Brain microvascular endothelial cell (primary cell): ENCODE measurements at regions not wholly inside any gene's neighbourhood (a gene's known extent, or its start where the extent isn't known, plus 50 kb on each side); places are given as distances from the start of the nearest gene placed in this dataset.

Source experiments
- DNase-seq: peaks from one replicate; pipeline ENCODE4 v3.0.0-alpha.2; 2020
- H3K27ac ChIP-seq: fragments of 250-450 bp; sonication (Bioruptor Pico); 2 replicates; pipeline ENCODE4 v1.5.1; 2020; ENCODE audit warnings: mild to moderate bottlenecking, moderate library complexity
- H3K27me3 ChIP-seq: fragments of 250-450 bp; sonication (Bioruptor Pico); replicated peaks from 2 replicates; pipeline ENCODE4 v1.5.1; 2020; ENCODE audit warnings: mild to moderate bottlenecking
- H3K36me3 ChIP-seq: fragments of 250-450 bp; sonication (Bioruptor Pico); replicated peaks from 2 replicates; pipeline ENCODE4 v1.5.1; 2020; ENCODE audit warnings: mild to moderate bottlenecking
- H3K4me3 ChIP-seq: 2 replicates; pipeline ENCODE4 v1.5.1; 2011; ENCODE audit warnings: low read depth, mild to moderate bottlenecking, control low read depth, low read length, moderate library complexity
- CTCF ChIP-seq: IDR thresholded peaks from 2 replicates; pipeline ENCODE4 v1.5.1; 2011; ENCODE audit warnings: low read depth, mild to moderate bottlenecking, moderate library complexity, low read length, control low read depth, inconsistent platforms; ENCODE audit errors: missing control alignments
- in situ Hi-C: cut with HindIII; loops from 2 replicates; pipeline ENCODE4 v1.10.0; 2017; ENCODE audit warnings: low sequenced_read_pairs, low pct_ligation_motif_present

GRCh38 chr4:165774326-165774725, 98.7 kb upstream of the TLL1 start:
- no peak overlapping the region for H3K27ac ChIP-seq
- no peaks in the 10 kb centered on the region for H3K36me3 ChIP-seq
- TF ChIP-seq CTCF = no peak
- no peak for DNase-seq
- in situ Hi-C loops = no loop called here
- H3K4me3 ChIP-seq = no peak overlapping the region
- H3K27me3 ChIP-seq = no peaks in the 10 kb centered on the region

- in situ Hi-C loops = no loop called here
- no peak overlapping the region for H3K27ac ChIP-seq
- DNase-seq = no peak
- H3K27me3 ChIP-seq = no peaks in the 10 kb centered on the region
- TF ChIP-seq CTCF = no peak
- H3K36me3 ChIP-seq = no peaks in the 10 kb centered on the region
- no peak overlapping the region for H3K4me3 ChIP-seq
These were observed 92.9 kb upstream of the TLL1 start for GRCh38 chr4:165779950-165780670.

- H3K27ac ChIP-seq = no peak overlapping the region
- H3K4me3 ChIP-seq = no peak overlapping the region
- no peak for DNase-seq
- no peaks in the 10 kb centered on the region for H3K36me3 ChIP-seq
- no peak for TF ChIP-seq CTCF
- no peaks in the 10 kb centered on the region for H3K27me3 ChIP-seq
- in situ Hi-C loops = no loop called here
These were observed 92.3 kb upstream of the TLL1 start for GRCh38 chr4:165780735-165781134.

GRCh38 chr4:165782623-165783022, 90.4 kb upstream of the TLL1 start:
- H3K36me3 ChIP-seq = no peaks in the 10 kb centered on the region
- no peak for DNase-seq
- in situ Hi-C loops = no loop called here
- no peak overlapping the region for H3K27ac ChIP-seq
- TF ChIP-seq CTCF = no peak
- H3K4me3 ChIP-seq = no peak overlapping the region
- no peaks in the 10 kb centered on the region for H3K27me3 ChIP-seq

GRCh38 chr4:165783626-165784025, 89.4 kb upstream of the TLL1 start:
- Histone ChIP-seq H3K27me3 (no peaks in the 10 kb centered on the region), H3K4me3 (no peak overlapping the region), H3K36me3 (no peaks in the 10 kb centered on the region), H3K27ac (no peak overlapping the region)
- no peak for DNase-seq
- in situ Hi-C loops = no loop called here
- no peak for TF ChIP-seq CTCF

- TF ChIP-seq CTCF = no peak
- Histone ChIP-seq H3K27ac (no peak overlapping the region), H3K27me3 (no peaks in the 10 kb centered on the region), H3K36me3 (no peaks in the 10 kb centered on the region), H3K4me3 (no peak overlapping the region)
- no peak for DNase-seq
- in situ Hi-C loops = no loop called here
These were observed 88.4 kb upstream of the TLL1 start for GRCh38 chr4:165784672-165785071.
